PC-9 (cell line): ENCODE measurements at regions not wholly inside any gene's neighbourhood (a gene's known extent, or its start where the extent isn't known, plus 50 kb on each side); places are given as distances from the start of the nearest gene placed in this dataset.
A peak's percentile ranks its signal among the peaks of the same experiment; 100 is the strongest.

Experiments used
- BruUV-seq: library from RNA; stranded (reverse); fragments of 400-500 nt; replicated peaks from 2 replicates; lab custom pipeline; 2021; lab: Mats Ljungman, UMichigan
- CTCF ChIA-PET: fragments of 300-600 bp; sonication (Branson Sonifier 250); formaldehyde crosslinking; loops from one replicate; lab custom pipeline; 2022; ENCODE audit warnings: antibody characterized with exemption; lab: Charles Lee
- POLR2A ChIA-PET: fragments of 300-600 bp; sonication (Branson Sonifier 250); formaldehyde crosslinking; loops from one replicate; lab custom pipeline; 2022; ENCODE audit warnings: antibody characterized with exemption; ENCODE audit not compliant: unreplicated experiment; lab: Charles Lee
- DNase-seq, 2 experiments: peaks; one replicate each; pipeline versions ENCODE4 v3.0.0 to v3.0.0-alpha.2; 2015 to 2022; ENCODE audit warnings: mixed read lengths in 1 of 2
- H2AFZ ChIP-seq: fragments of 200-600 bp; sonication (generic); 2 replicates; pipeline ENCODE4 v1.8.1; 2017; ENCODE audit warnings: antibody characterized with exemption
- H3F3A ChIP-seq: fragments of 200-600 bp; sonication (generic); 2 replicates; pipeline ENCODE4 v1.8.1; 2017; ENCODE audit warnings: antibody characterized with exemption, mild to moderate bottlenecking, low read depth; ENCODE audit not compliant: insufficient read depth
- H3K27ac ChIP-seq: fragments of 200-600 bp; sonication (generic); 2 replicates; pipeline ENCODE4 v1.6.1; 2016; ENCODE audit warnings: mixed run types
- H3K27me3 ChIP-seq: fragments of 200-600 bp; sonication (generic); 2 replicates; pipeline ENCODE4 v1.6.1; 2016; ENCODE audit warnings: low read depth, mixed run types; ENCODE audit not compliant: insufficient read depth
- H3K36me3 ChIP-seq: fragments of 200-600 bp; sonication (generic); 2 replicates; pipeline ENCODE4 v1.6.1; 2016; ENCODE audit warnings: low read depth, mixed run types
- H3K4me1 ChIP-seq: fragments of 200-600 bp; sonication (generic); replicated peaks from 2 replicates; pipeline ENCODE4 v1.6.1; 2016; ENCODE audit warnings: mixed run types; ENCODE audit not compliant: insufficient read depth
- H3K4me2 ChIP-seq: fragments of 200-600 bp; sonication (generic); 2 replicates; pipeline ENCODE4 v1.6.1; 2017; ENCODE audit warnings: mixed run types
- H3K4me3 ChIP-seq: fragments of 200-600 bp; sonication (generic); 2 replicates; pipeline ENCODE4 v1.6.1; 2016; ENCODE audit warnings: mixed run types
- H3K79me2 ChIP-seq: fragments of 200-600 bp; sonication (generic); 2 replicates; pipeline ENCODE4 v1.6.1; 2017; ENCODE audit warnings: low read depth, mixed run types
- H3K9me2 ChIP-seq: fragments of 200-600 bp; sonication (generic); 2 replicates; pipeline ENCODE4 v1.8.1; 2017; ENCODE audit warnings: mild to moderate bottlenecking; ENCODE audit not compliant: insufficient read depth
- H3K9me3 ChIP-seq: fragments of 200-600 bp; sonication (generic); 2 replicates; pipeline ENCODE4 v1.8.1; 2016; ENCODE audit warnings: low read depth; ENCODE audit not compliant: insufficient read depth
- H4K20me1 ChIP-seq: fragments of 200-600 bp; sonication (generic); 2 replicates; pipeline ENCODE4 v1.8.1; 2017; ENCODE audit not compliant: insufficient read depth
- EZH2 ChIP-seq: fragments of 200-600 bp; sonication (generic); IDR thresholded peaks from 2 replicates; pipeline ENCODE4 v1.8.0; 2017; ENCODE audit warnings: antibody characterized with exemption, low read depth
- intact Hi-C: fragments of 100-400 bp; cut with micrococcal nuclease; formaldehyde crosslinking; loops from one replicate; pipeline ENCODE4 v1.10.0; 2022; ENCODE audit not compliant: unreplicated experiment
- TF ChIP-seq, protein P1 (sequence below): fragments of 200-600 bp; sonication (generic); conservative IDR thresholded peaks from 2 replicates; pipeline ENCODE4 v1.6.1; 2017; ENCODE audit warnings: mixed run types, antibody characterized with exemption, mild to moderate bottlenecking, moderate library complexity

GRCh38 chr2:14942987-14943386 lies 310.5 kb downstream of the LRATD1 start:
- ChIA-PET POLR2A (no interaction called here), CTCF (no interaction called here)
- no peak for DNase-seq

DNA sequence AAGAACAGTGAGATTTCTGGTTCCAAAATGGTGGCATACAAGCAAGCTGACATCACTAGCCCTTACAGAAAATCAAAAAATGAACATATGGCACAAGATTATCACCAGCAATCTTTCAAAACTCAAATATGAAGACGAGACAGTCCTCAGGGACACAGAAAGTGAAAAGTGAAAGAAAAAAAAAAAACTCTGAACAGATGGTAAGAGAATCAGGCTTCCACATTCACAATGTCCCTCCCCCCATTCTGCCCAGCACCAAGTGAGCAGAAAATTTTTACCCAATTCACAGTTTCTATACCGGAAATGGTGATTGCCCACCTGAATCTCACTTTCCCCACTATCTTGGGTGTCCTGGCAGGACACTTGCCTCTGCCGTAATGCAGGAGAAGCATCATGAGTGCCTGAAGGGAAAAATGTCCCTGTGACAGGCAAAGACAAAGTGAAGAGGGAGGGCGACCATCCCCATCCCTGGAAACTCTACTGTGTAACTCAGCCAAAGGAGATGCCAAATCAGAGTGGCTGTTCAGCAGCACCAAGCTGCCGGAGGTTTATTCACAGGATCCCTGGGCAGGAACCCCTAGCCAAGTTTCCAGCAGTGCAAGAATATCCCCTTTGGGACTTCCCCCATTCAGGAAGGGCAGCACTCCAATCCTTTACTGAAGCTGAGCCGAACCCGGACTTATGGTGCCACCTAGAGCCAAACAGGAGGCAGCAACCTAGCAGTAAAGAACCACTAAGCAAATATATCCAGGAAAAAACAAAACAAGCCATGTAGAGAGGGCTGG lies 312.2 kb downstream of the LRATD1 start:
- Histone ChIP-seq H3K27ac (no peak overlapping the region), H3K4me1 (no peaks in the 10 kb centered on the region), H2AFZ (no peak overlapping the region), H3K79me2 (no peaks in the 10 kb centered on the region), H3K27me3 (no peaks in the 10 kb centered on the region), H3F3A (no peaks in the 10 kb centered on the region), H3K36me3 (no peaks in the 10 kb centered on the region), H3K4me3 (no peak overlapping the region), H3K4me2 (no peak overlapping the region), H3K9me2 (no peaks in the 10 kb centered on the region), H4K20me1 (no peaks in the 10 kb centered on the region), H3K9me3 (no peaks in the 10 kb centered on the region)
- POLR2A ChIA-PET, result no interaction called here
- CTCF ChIA-PET, result no interaction called here
- intact Hi-C loops, result no loop called here
- DNase-seq, result peak in 1 of 2 experiments; percentile 43
- BruUV-seq, result no TSS peak
- TF ChIP-seq, protein P1, sequence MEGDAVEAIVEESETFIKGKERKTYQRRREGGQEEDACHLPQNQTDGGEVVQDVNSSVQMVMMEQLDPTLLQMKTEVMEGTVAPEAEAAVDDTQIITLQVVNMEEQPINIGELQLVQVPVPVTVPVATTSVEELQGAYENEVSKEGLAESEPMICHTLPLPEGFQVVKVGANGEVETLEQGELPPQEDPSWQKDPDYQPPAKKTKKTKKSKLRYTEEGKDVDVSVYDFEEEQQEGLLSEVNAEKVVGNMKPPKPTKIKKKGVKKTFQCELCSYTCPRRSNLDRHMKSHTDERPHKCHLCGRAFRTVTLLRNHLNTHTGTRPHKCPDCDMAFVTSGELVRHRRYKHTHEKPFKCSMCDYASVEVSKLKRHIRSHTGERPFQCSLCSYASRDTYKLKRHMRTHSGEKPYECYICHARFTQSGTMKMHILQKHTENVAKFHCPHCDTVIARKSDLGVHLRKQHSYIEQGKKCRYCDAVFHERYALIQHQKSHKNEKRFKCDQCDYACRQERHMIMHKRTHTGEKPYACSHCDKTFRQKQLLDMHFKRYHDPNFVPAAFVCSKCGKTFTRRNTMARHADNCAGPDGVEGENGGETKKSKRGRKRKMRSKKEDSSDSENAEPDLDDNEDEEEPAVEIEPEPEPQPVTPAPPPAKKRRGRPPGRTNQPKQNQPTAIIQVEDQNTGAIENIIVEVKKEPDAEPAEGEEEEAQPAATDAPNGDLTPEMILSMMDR, result peak; percentile 67
- no peak for TF ChIP-seq EZH2

More at GRCh38 chr2:14942987-14943386, 310.5 kb downstream of the LRATD1 start:
- Histone ChIP-seq H3K4me2 (no peak overlapping the region), H3K79me2 (no peaks in the 10 kb centered on the region), H3F3A (no peaks in the 10 kb centered on the region), H3K27me3 (no peaks in the 10 kb centered on the region), H3K27ac (no peak overlapping the region), H3K36me3 (no peaks in the 10 kb centered on the region), H3K4me3 (no peak overlapping the region), H2AFZ (no peak overlapping the region), H3K9me2 (no peaks in the 10 kb centered on the region), H3K4me1 (no peaks in the 10 kb centered on the region), H4K20me1 (no peaks in the 10 kb centered on the region), H3K9me3 (no peaks in the 10 kb centered on the region)
- TF ChIP-seq EZH2, result no peak
- TF ChIP-seq, protein P1, result no peak
- intact Hi-C loops, result no loop called here
- no TSS peak for BruUV-seq

- no peak overlapping the region for H3K4me2 ChIP-seq
- no peaks in the 10 kb centered on the region for H3K27me3 ChIP-seq
- ChIA-PET POLR2A (no interaction called here), CTCF (no interaction called here)
- H2AFZ ChIP-seq, result no peak overlapping the region
- no peaks in the 10 kb centered on the region for H3K36me3 ChIP-seq
- H3K27ac ChIP-seq, result no peak overlapping the region
- no peaks in the 10 kb centered on the region for H3K4me1 ChIP-seq
- no peaks in the 10 kb centered on the region for H3K79me2 ChIP-seq
- 0 out of 2 replicates have a peak, but pooled peaks cover 3% of the 10 kb centered on the region for H3K9me2 ChIP-seq
- no TSS peak for BruUV-seq
- DNase-seq, result no peak
- no peak overlapping the region for H3K4me3 ChIP-seq
- no peaks in the 10 kb centered on the region for H3F3A ChIP-seq
- intact Hi-C loops, result no loop called here
- TF ChIP-seq, protein P1, result no peak
- no peak for TF ChIP-seq EZH2
- no peaks in the 10 kb centered on the region for H3K9me3 ChIP-seq
- H4K20me1 ChIP-seq, result no peaks in the 10 kb centered on the region
These were observed 319.2 kb downstream of the LRATD1 start for GRCh38 chr2:14951569-14952285.
